ENCODE measurements at regions not wholly inside any gene's neighbourhood (a gene's known extent, or its start where the extent isn't known, plus 50 kb on each side); places are given as distances from the start of the nearest gene placed in this dataset.

DNA sequence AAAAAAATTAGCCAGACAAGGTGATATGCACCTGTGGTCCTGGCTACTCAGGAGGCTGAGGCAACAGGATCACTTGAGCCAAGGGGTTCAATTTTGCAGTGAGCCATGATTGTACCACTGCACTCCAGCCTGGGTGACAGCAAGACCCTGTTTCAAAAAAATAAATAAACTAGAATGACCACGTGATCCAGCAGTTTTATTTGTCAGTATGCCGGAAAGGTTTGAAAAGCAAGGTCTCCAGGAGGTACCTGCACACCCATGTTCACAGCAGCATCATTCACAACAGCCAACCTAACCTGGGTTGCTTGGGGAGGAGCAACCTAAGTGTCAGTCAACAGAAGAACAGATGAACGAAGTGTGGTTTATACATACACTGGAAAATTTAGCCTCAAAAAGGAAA is 78.7 kb upstream of the SEPTIN5 start:
- H3K4me3 ChIP-seq (ENCODE audit: low read depth, low read length), result no peak overlapping the region
- TF ChIP-seq CTCF (IDR thresholded peaks at IDR 0.05; ENCODE audit: low read depth, low read length) (no peak), POLR2A (IDR thresholded peaks at IDR 0.05; ENCODE audit: extremely low read depth, insufficient read length) (no peak)
- TF ChIP-seq, protein P1, sequence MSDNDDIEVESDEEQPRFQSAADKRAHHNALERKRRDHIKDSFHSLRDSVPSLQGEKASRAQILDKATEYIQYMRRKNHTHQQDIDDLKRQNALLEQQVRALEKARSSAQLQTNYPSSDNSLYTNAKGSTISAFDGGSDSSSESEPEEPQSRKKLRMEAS (IDR thresholded peaks at IDR 0.05; ENCODE audit: low read depth, low read length), result no peak
- DNase-seq (ENCODE audit: low read depth), result no peak

DNA sequence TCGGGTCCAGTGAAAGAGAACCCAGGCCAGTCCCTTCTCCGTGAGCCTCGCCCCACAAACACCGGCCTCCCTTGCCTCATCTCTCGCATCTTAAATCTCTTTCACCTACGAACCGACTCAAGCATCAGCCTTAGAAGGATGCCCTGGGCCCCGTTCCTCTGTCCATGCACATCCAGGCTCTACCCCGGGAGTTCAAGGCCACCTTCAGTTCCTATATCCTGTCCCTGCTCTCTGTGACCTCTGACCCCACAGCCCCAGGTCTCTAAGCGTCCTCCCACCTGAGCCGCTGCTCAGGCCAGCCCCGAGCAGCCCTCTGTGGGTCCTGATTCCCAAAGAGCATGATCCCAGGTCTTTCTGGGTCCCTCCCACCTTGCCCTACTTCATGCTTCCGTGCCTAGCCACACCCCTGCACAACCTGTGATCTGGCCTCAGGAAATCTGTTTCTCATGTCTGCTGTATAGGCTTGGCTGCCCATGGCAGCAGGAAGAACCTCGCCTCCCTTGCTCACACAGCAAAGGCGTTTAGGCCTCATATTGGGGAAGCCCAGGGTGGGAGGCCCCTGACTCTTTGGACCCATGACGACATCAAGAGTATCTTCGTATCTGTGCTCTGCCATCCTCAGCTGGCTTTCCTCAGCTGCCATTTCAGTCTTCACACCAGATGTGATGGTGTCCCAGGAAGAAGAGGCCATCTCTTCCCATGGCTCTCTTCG is 77.5 kb upstream of the SEPTIN5 start:
- no peak overlapping the region for H3K4me3 ChIP-seq (ENCODE audit: low read depth, low read length)
- no peak for DNase-seq (ENCODE audit: low read depth)
- no peak for TF ChIP-seq CTCF (IDR thresholded peaks at IDR 0.05; ENCODE audit: low read depth, low read length)
- TF ChIP-seq POLR2A (IDR thresholded peaks at IDR 0.05; ENCODE audit: extremely low read depth, insufficient read length), result no peak
- no peak for TF ChIP-seq MYC (IDR thresholded peaks at IDR 0.05; ENCODE audit: low read depth, low read length)
- TF ChIP-seq, protein P1 (IDR thresholded peaks at IDR 0.05; ENCODE audit: low read depth, low read length), result no peak

GRCh38 chr22:19637408-19638281 is 76.7 kb upstream of the SEPTIN5 start:
- H3K4me3 ChIP-seq (ENCODE audit: low read depth, low read length), result no peak overlapping the region
- TF ChIP-seq MYC (IDR thresholded peaks at IDR 0.05; ENCODE audit: low read depth, low read length) (no peak), POLR2A (IDR thresholded peaks at IDR 0.05; ENCODE audit: extremely low read depth, insufficient read length) (no peak), CTCF (IDR thresholded peaks at IDR 0.05; ENCODE audit: low read depth, low read length) (no peak)
- TF ChIP-seq, protein P1 (IDR thresholded peaks at IDR 0.05; ENCODE audit: low read depth, low read length), result no peak
- no peak for DNase-seq (ENCODE audit: low read depth)

- TF ChIP-seq CTCF (IDR thresholded peaks at IDR 0.05; ENCODE audit: low read depth, low read length) (no peak), POLR2A (IDR thresholded peaks at IDR 0.05; ENCODE audit: extremely low read depth, insufficient read length) (no peak), MYC (IDR thresholded peaks at IDR 0.05; ENCODE audit: low read depth, low read length) (no peak)
- TF ChIP-seq, protein P1 (IDR thresholded peaks at IDR 0.05; ENCODE audit: low read depth, low read length), result no peak
- DNase-seq (ENCODE audit: low read depth), result no peak
- H3K4me3 ChIP-seq (ENCODE audit: low read depth, low read length), result no peak overlapping the region
Observed at GRCh38 chr22:19638282-19639015, 75.9 kb upstream of the SEPTIN5 start.

- TF ChIP-seq MYC (IDR thresholded peaks at IDR 0.05; ENCODE audit: low read depth, low read length) (no peak), POLR2A (IDR thresholded peaks at IDR 0.05; ENCODE audit: extremely low read depth, insufficient read length) (no peak), CTCF (IDR thresholded peaks at IDR 0.05; ENCODE audit: low read depth, low read length) (no peak)
- TF ChIP-seq, protein P1 (IDR thresholded peaks at IDR 0.05; ENCODE audit: low read depth, low read length), result no peak
- no peak overlapping the region for H3K4me3 ChIP-seq (ENCODE audit: low read depth, low read length)
- no peak for DNase-seq (ENCODE audit: low read depth)
Observed at GRCh38 chr22:19639610-19640135, 74.6 kb upstream of the SEPTIN5 start.

All from NB4 (cell line).